GM23338 (cell line): ENCODE measurements at regions not wholly inside any gene's neighbourhood (a gene's known extent, or its start where the extent isn't known, plus 50 kb on each side); places are given as distances from the start of the nearest gene placed in this dataset.

Experiments used
- ATAC-seq: fragments of 200-7000 bp; cut with Tn5 transposase; 3 replicates; pipeline ENCODE4 v1.9.1; 2020
- DNase-seq: peaks from one replicate; pipeline ENCODE4 v3.0.0-alpha.2; 2015; ENCODE audit warnings: low spot score
- H2AFZ ChIP-seq: fragments of 200-600 bp; sonication (generic); 2 replicates; pipeline ENCODE4 v1.8.0; 2016; ENCODE audit warnings: antibody characterized with exemption, mild to moderate bottlenecking, moderate library complexity
- H3F3A ChIP-seq: fragments of 200-600 bp; sonication (generic); replicated peaks from 2 replicates; pipeline ENCODE4 v1.8.0; 2017; ENCODE audit warnings: antibody characterized with exemption, mixed run types, low read depth
- H3K27ac ChIP-seq: fragments of 200-600 bp; sonication (generic); 2 replicates; pipeline ENCODE4 v1.6.1; 2016; ENCODE audit warnings: low read depth
- H3K27me3 ChIP-seq: fragments of 200-600 bp; sonication (generic); 2 replicates; pipeline ENCODE4 v1.8.0; 2016; ENCODE audit warnings: mild to moderate bottlenecking, mixed run types, moderate library complexity; ENCODE audit not compliant: insufficient read depth
- H3K36me3 ChIP-seq: fragments of 200-600 bp; sonication (generic); 2 replicates; pipeline ENCODE4 v1.8.0; 2016; ENCODE audit warnings: mild to moderate bottlenecking; ENCODE audit not compliant: insufficient read depth
- H3K4me1 ChIP-seq: fragments of 200-600 bp; sonication (generic); 2 replicates; pipeline ENCODE4 v1.8.0; 2016; ENCODE audit warnings: mild to moderate bottlenecking, moderate library complexity; ENCODE audit not compliant: insufficient read depth
- H3K4me2 ChIP-seq: fragments of 200-600 bp; sonication (generic); 2 replicates; pipeline ENCODE4 v1.7.1; 2017; ENCODE audit warnings: mixed run types
- H3K4me3 ChIP-seq: fragments of 200-600 bp; sonication (generic); 2 replicates; pipeline ENCODE4 v1.6.1; 2016; ENCODE audit warnings: mixed run types
- H3K79me2 ChIP-seq: fragments of 200-600 bp; sonication (generic); replicated peaks from 2 replicates; pipeline ENCODE4 v1.8.0; 2017; ENCODE audit warnings: mild to moderate bottlenecking; ENCODE audit not compliant: insufficient read depth
- H3K9me2 ChIP-seq: fragments of 200-600 bp; sonication (generic); 2 replicates; pipeline ENCODE4 v1.8.0; 2017; ENCODE audit not compliant: insufficient read depth
- H4K20me1 ChIP-seq: fragments of 200-600 bp; sonication (generic); replicated peaks from 2 replicates; pipeline ENCODE4 v1.8.0; 2017; ENCODE audit warnings: mild to moderate bottlenecking; ENCODE audit not compliant: insufficient read depth
- H3K27ac Mint-ChIP-seq: 2 replicates; pipeline ENCODE4 v1.8.0; 2020; ENCODE audit warnings: inconsistent platforms, mild to moderate bottlenecking, moderate library complexity, mixed read lengths
- H3K27me3 Mint-ChIP-seq: 3 replicates; pipeline ENCODE4 v1.8.0; 2022; ENCODE audit warnings: low read depth, mild to moderate bottlenecking, moderate library complexity, mixed read lengths, inconsistent platforms; ENCODE audit not compliant: insufficient read depth, poor library complexity
- H3K36me3 Mint-ChIP-seq: 3 replicates; pipeline ENCODE4 v1.8.0; 2021; ENCODE audit warnings: low read depth, mild to moderate bottlenecking, inconsistent platforms, moderate library complexity, mixed read lengths
- H3K4me1 Mint-ChIP-seq: 3 replicates; pipeline ENCODE4 v1.8.0; 2020; ENCODE audit warnings: mild to moderate bottlenecking, inconsistent platforms, mixed read lengths
- H3K4me3 Mint-ChIP-seq: 3 replicates; pipeline ENCODE4 v1.8.0; 2021; ENCODE audit warnings: moderate library complexity, mild to moderate bottlenecking, inconsistent platforms, mixed read lengths
- H3K9me3 Mint-ChIP-seq: 3 replicates; pipeline ENCODE4 v1.8.0; 2020; ENCODE audit warnings: moderate library complexity, mild to moderate bottlenecking, inconsistent platforms, mixed read lengths
- CREB1 ChIP-seq: fragments of 250-450 bp; sonication (Bioruptor Pico); IDR thresholded peaks from 2 replicates; pipeline ENCODE4 v1.5.0; 2020; ENCODE audit warnings: low read depth, mild to moderate bottlenecking, moderate library complexity
- EZH2 ChIP-seq: fragments of 200-600 bp; sonication (generic); IDR thresholded peaks from one replicate; pipeline ENCODE4 v1.8.0; 2017; ENCODE audit warnings: antibody characterized with exemption, mild to moderate bottlenecking, low read depth; ENCODE audit not compliant: unreplicated experiment
- EZH2phosphoT487 ChIP-seq: fragments of 200-600 bp; sonication (generic); IDR thresholded peaks from one replicate; pipeline ENCODE4 v1.8.1; 2018; ENCODE audit warnings: antibody characterized with exemption; ENCODE audit not compliant: unreplicated experiment
- JUNB ChIP-seq: IDR thresholded peaks from one replicate; pipeline ENCODE4 v1.6.1; 2016; ENCODE audit warnings: antibody characterized with exemption; ENCODE audit not compliant: unreplicated experiment
- STAT1 ChIP-seq: IDR thresholded peaks from one replicate; pipeline ENCODE4 v1.6.1; 2016; ENCODE audit warnings: antibody characterized with exemption; ENCODE audit not compliant: unreplicated experiment
- ZNF114 ChIP-seq: fragments of 250-450 bp; sonication (Bioruptor Pico); IDR thresholded peaks from 2 replicates; pipeline ENCODE4 v1.5.0; 2020; ENCODE audit warnings: mild to moderate bottlenecking, moderate library complexity
- TF ChIP-seq, protein P1 (sequence below): IDR thresholded peaks from 2 replicates; pipeline ENCODE4 v1.6.1; 2016; ENCODE audit warnings: antibody characterized with exemption
- TF ChIP-seq, protein P2 (sequence below): fragments of 250-450 bp; sonication (Bioruptor Pico); IDR thresholded peaks from 2 replicates; pipeline ENCODE4 v1.5.0; 2020; ENCODE audit warnings: mild to moderate bottlenecking, moderate library complexity

DNA sequence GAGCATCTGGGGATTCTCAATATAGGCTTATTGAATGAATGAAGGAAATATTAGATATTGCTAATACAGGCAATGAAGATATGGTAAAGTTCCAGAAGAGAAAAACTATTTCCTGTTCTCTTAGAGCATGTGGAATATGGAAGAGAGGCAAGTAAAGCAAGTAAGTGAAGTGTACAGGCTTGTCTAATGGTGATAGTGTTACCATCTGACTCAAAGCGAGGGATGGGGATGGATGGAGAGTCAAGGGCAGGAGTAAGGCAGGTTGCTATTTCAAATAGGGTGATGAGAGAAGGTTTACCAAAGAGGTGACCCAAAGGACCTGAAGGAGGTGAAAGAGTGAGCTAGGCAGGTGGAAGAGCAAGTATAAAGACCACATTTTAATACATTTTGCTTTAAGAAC, 55.2 kb upstream of the SLC38A11 start:
- H3K4me3 ChIP-seq, result no peak overlapping the region
- H3K27me3 Mint-ChIP-seq, result no peaks in the 10 kb centered on the region
- H3K79me2 ChIP-seq, result no peaks in the 10 kb centered on the region
- H3K27ac ChIP-seq, result no peak overlapping the region
- no peak overlapping the region for H3K4me2 ChIP-seq
- H3K4me3 Mint-ChIP-seq, result no peak overlapping the region
- H3K27ac Mint-ChIP-seq, result no peak overlapping the region
- no peaks in the 10 kb centered on the region for H3K36me3 Mint-ChIP-seq
- no peaks in the 10 kb centered on the region for H3K36me3 ChIP-seq
- ATAC-seq, result no peak
- no peaks in the 10 kb centered on the region for H4K20me1 ChIP-seq
- DNase-seq, result no peak
- no peaks in the 10 kb centered on the region for H3K27me3 ChIP-seq
- no peak overlapping the region for H2AFZ ChIP-seq
- peaks cover 8% of the 10 kb centered on the region; the same call in 2 of the 3 replicates for H3K4me1 Mint-ChIP-seq
- H3F3A ChIP-seq, result no peaks in the 10 kb centered on the region
- no peaks in the 10 kb centered on the region for H3K9me3 Mint-ChIP-seq
- TF ChIP-seq JUNB (no peak), STAT1 (no peak), EZH2phosphoT487 (no peak), ZNF114 (CRISPR knock-in tag) (no peak), EZH2 (no peak), CREB1 (CRISPR knock-in tag) (no peak)
- TF ChIP-seq, protein P1, sequence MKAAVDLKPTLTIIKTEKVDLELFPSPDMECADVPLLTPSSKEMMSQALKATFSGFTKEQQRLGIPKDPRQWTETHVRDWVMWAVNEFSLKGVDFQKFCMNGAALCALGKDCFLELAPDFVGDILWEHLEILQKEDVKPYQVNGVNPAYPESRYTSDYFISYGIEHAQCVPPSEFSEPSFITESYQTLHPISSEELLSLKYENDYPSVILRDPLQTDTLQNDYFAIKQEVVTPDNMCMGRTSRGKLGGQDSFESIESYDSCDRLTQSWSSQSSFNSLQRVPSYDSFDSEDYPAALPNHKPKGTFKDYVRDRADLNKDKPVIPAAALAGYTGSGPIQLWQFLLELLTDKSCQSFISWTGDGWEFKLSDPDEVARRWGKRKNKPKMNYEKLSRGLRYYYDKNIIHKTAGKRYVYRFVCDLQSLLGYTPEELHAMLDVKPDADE, result no peak
- TF ChIP-seq, protein P2, sequence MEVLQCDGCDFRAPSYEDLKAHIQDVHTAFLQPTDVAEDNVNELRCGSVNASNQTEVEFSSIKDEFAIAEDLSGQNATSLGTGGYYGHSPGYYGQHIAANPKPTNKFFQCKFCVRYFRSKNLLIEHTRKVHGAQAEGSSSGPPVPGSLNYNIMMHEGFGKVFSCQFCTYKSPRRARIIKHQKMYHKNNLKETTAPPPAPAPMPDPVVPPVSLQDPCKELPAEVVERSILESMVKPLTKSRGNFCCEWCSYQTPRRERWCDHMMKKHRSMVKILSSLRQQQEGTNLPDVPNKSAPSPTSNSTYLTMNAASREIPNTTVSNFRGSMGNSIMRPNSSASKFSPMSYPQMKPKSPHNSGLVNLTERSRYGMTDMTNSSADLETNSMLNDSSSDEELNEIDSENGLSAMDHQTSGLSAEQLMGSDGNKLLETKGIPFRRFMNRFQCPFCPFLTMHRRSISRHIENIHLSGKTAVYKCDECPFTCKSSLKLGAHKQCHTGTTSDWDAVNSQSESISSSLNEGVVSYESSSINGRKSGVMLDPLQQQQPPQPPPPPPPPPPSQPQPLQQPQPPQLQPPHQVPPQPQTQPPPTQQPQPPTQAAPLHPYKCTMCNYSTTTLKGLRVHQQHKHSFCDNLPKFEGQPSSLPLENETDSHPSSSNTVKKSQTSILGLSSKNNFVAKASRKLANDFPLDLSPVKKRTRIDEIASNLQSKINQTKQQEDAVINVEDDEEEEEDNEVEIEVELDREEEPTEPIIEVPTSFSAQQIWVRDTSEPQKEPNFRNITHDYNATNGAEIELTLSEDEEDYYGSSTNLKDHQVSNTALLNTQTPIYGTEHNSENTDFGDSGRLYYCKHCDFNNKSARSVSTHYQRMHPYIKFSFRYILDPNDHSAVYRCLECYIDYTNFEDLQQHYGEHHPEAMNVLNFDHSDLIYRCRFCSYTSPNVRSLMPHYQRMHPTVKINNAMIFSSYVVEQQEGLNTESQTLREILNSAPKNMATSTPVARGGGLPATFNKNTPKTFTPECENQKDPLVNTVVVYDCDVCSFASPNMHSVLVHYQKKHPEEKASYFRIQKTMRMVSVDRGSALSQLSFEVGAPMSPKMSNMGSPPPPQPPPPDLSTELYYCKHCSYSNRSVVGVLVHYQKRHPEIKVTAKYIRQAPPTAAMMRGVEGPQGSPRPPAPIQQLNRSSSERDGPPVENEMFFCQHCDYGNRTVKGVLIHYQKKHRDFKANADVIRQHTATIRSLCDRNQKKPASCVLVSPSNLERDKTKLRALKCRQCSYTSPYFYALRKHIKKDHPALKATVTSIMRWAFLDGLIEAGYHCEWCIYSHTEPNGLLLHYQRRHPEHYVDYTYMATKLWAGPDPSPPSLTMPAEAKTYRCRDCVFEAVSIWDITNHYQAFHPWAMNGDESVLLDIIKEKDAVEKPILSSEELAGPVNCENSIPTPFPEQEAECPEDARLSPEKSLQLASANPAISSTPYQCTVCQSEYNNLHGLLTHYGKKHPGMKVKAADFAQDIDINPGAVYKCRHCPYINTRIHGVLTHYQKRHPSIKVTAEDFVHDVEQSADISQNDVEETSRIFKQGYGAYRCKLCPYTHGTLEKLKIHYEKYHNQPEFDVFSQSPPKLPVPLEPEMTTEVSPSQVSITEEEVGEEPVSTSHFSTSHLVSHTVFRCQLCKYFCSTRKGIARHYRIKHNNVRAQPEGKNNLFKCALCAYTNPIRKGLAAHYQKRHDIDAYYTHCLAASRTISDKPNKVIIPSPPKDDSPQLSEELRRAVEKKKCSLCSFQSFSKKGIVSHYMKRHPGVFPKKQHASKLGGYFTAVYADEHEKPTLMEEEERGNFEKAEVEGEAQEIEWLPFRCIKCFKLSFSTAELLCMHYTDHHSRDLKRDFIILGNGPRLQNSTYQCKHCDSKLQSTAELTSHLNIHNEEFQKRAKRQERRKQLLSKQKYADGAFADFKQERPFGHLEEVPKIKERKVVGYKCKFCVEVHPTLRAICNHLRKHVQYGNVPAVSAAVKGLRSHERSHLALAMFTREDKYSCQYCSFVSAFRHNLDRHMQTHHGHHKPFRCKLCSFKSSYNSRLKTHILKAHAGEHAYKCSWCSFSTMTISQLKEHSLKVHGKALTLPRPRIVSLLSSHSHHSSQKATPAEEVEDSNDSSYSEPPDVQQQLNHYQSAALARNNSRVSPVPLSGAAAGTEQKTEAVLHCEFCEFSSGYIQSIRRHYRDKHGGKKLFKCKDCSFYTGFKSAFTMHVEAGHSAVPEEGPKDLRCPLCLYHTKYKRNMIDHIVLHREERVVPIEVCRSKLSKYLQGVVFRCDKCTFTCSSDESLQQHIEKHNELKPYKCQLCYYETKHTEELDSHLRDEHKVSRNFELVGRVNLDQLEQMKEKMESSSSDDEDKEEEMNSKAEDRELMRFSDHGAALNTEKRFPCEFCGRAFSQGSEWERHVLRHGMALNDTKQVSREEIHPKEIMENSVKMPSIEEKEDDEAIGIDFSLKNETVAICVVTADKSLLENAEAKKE (CRISPR knock-in tag), result no peak
- H3K4me1 ChIP-seq, result peaks cover 8% of the 10 kb centered on the region; the same call in 1 of the 2 replicates
- no peaks in the 10 kb centered on the region for H3K9me2 ChIP-seq
